ENCODE measurements at regions not wholly inside any gene's neighbourhood (a gene's known extent, or its start where the extent isn't known, plus 50 kb on each side); places are given as distances from the start of the nearest gene placed in this dataset.

DNA sequence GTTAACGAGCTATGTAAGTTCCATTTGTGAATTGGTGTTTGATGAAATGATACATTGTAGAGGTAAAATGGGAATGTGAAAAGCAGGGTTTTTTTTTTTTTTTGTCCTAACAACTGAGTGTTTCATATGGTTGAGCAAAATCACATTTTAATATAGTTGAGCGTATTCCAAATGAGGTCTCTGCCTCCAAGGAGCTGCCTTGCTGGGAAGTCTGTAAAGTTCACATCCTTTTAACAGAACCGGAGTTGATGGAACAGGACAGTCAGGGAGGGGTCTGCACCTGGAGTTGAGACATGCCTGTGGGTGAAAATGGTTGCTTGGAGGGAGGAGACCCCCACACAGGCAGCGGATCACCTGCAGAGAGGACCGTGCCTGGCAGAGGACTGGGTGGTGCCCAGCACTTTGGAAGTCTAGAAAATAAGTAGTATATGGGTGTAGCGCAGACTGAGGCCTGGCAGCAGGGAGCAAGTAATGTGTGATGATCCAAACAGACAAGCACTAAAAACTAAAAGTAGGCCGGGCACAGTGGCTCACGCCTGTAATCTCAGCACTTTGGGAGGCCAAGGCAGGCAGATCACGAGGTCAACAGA lies 75.2 kb upstream of the UBAC2 start:
- DNase-seq: no peak

DNA sequence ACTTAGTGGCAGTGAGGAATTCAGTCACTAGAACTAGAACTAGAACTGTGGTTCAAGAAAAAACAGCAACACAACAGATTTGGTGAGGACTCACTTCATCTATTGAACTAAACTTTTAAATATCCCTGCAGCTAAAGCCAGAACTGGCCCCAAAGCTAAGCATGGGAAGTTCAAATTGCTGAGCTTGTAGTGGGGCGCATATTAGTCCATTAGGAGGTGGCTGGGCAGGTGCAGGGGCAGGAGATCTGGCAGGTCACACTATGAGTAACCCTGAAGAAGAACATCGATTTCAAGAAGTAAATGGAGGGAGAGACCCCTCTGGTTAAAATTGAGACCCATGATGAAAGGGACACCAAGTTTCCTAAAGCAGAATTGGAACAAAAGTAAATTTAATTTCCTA lies 73.8 kb upstream of the UBAC2 start:
- DNase-seq: no peak

DNA sequence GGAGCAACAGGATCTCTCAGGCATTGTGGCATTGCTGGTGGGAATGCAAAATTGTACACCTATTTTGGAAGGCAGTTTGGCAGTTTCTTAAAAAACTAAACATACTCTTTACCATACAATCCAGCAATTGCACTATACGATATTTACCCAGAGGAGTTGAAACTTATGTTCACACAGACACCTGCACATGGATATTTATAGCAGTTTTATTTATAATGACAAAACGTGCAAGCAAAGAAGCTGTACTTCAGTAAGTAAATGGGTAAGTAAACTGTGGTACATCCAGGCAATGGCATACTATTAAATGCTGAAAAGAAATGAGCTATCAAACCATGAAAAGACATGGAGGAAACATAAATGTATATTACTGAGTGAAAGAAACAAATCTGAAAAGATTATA lies 71.6 kb upstream of the UBAC2 start:
- no peak for DNase-seq

GRCh38 chr13:99129951-99130350 lies 70.7 kb upstream of the UBAC2 start:
- no peak for DNase-seq

DNA sequence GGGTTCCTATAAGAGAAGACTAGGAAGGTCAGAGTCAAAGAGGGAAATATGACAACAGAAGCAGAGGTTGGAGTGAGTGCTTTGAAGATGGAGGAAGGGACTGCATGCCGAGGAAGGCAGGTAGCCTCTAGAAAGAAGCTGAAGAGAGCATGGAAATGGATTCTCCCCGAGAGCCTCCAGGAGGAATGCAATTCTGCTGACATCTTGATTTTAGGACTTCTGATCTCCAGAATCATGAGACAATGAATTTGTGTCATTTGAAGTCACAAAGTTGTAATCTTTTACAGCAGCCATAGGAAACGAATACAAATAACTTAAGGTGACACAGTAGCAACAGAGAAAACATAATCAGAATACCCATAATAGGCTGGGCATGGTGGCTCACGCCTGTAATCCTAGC lies 69.2 kb upstream of the UBAC2 start:
- DNase-seq: no peak

DNA sequence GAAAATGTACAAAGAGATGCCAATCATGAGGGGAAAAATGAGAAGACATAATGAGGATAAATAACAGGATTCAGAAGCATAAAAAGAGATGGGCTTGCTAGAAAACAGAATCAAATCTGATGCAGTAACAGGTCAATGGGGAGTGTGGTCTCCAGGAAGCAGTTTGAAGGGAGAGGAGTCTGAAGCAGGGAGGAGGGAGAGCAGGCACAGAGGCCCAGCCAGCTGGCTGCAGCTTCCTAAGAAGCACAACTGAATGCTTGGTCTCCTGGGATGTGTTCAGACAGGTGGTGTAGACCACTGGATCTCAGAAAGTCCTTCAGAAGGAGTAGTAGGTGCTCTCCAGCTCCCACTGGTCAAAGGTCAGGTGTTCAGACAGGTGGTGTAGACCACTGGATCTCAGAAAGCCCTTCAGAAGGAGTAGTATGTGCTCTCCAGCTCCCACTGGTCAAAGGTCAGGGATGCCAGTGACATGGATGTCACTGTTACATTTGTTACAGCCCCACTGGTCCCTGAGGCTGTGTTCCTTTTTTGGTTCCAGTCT lies 68.3 kb upstream of the UBAC2 start:
- no peak for DNase-seq

- no peak for DNase-seq
Measured at GRCh38 chr13:99133230-99133629, 67.4 kb upstream of the UBAC2 start.

GRCh38 chr13:99133848-99134247 lies 66.8 kb upstream of the UBAC2 start:
- DNase-seq: no peak

DNA sequence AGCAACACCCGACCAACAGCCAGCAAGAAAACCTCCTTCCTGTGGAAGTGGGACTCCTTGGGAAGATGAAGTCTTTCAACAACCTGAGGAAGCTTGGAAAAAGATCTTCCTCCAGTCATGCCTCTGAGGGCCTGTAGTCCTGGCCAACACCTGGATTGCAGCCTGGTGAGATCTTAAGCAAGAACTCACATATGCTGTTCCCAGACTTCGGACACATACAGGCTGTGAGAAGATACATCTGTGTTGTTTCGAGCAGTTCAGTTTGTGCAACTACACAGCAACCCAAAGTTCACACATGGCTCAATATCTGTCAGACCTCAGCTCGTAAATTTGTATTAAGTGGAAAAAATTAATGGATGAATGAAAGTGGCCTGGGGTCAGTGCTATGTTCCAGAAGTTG lies 65.1 kb upstream of the UBAC2 start:
- no peak for DNase-seq

GRCh38 chr13:99136427-99136954 lies 64.2 kb upstream of the UBAC2 start:
- no peak for DNase-seq

DNA sequence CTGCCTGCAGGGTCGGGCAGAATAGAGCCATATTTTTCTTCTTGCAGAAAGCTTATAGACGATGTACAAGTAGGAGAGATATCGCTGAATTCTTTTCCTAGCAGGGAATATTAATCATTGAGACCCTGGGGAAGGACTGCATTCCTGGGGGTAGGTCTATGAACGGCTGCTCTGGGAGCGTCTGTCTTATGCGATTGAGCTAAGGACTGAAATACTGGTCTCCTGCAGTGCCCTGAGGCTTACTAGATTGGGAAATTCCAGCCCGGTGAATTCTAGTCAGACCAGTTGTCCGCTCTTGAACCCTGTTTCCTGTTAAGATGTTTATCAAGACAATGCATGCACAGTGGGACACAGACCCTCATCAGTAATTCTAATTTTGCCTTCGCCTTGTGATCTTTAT lies 59.8 kb upstream of the UBAC2 start:
- no peak for DNase-seq

DNA sequence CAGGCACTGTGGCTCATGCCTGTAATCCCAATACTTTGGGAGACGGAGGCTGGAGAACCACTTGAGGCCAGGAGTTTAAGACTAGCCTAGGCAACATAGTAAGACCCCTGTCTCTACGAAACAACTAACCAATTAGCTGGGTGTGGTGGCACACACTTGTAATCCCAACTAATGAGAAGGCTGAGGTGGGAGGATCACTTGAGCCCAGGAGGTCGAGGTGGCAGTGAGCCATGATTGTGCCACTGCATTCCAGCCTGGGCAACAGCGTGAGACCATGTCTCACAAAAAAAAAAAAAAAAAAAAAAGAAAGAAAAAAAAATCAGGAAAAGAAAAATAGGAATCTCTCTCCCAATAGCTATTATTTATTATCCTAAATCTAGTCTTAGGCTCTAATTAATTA lies 56.8 kb upstream of the UBAC2 start:
- no peak for DNase-seq

GRCh38 chr13:99144306-99144705 lies 56.3 kb upstream of the UBAC2 start:
- DNase-seq: no peak

DNA sequence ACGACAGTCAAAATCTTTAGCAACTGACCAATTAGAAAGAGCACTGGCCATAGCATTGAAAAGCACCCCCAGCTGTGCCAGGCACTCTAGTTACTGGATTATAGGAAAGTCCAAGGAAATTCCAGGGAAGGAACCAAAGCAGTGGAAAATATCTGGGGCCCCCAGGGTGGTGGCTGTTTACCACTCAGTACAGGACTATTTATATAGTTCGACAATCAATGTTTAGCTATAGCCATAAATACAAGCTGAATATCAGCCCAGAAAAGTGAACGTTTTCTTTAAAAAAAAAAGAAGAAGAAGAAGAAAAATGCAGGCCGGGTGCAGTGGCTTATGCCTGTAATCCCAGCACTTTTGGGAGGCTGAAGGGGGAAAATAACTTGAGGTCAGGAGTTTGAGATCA lies 55.2 kb upstream of the UBAC2 start:
- DNase-seq: no peak

DNA sequence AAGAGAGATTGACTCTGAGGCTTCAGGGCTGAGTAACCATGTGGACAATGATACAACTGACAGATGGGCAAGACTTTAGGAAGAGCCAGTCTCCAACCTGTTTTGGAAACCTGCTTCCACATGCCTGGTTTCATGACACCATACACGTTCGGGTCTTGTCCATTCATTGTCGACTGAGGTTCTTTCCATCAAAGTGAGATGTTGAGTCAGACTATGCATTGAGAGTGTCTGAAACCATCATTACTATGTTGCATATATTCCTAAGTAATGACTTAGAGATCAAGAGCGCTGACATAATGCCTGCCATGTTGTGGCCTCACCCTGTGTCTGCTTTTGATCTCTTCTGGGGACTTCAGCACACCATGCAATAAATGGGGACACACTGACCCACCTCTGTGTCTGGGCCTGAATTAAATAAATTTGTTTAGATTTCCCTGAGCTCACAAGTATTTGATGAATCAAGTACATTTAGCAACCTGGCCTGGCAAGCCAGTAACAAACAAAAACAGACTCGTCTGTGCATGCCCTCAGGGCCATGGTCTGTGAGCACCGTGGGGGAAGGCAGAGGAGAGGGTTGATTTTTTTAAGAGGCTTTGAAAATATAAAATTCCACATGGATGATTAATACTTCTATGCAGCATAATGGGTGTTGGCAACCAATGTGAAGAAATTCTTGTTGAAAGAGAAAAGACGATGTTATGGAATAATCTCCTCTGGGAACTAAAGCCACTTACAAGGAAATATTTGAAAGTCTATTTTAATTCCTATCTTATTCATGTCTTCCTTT lies 49.9 kb upstream of the UBAC2 start:
- no peak for DNase-seq

Data from CD4-positive, alpha-beta T cell treated with Interferon gamma for 1 hour (primary cell).